GM10266 (cell line): ENCODE measurements at regions not wholly inside any gene's neighbourhood (a gene's known extent, or its start where the extent isn't known, plus 50 kb on each side); places are given as distances from the start of the nearest gene placed in this dataset.

Experiments used
- DNase-seq: peaks from one replicate; pipeline ENCODE4 v3.0.0; 2012; ENCODE audit errors: extremely low spot score
- TF ChIP-seq, protein P1 (sequence below): IDR thresholded peaks from 2 replicates; pipeline ENCODE4 v1.5.1; 2012; ENCODE audit warnings: mild to moderate bottlenecking, low read depth; ENCODE audit not compliant: control insufficient read depth, insufficient read depth; ENCODE audit errors: missing control alignments

DNA sequence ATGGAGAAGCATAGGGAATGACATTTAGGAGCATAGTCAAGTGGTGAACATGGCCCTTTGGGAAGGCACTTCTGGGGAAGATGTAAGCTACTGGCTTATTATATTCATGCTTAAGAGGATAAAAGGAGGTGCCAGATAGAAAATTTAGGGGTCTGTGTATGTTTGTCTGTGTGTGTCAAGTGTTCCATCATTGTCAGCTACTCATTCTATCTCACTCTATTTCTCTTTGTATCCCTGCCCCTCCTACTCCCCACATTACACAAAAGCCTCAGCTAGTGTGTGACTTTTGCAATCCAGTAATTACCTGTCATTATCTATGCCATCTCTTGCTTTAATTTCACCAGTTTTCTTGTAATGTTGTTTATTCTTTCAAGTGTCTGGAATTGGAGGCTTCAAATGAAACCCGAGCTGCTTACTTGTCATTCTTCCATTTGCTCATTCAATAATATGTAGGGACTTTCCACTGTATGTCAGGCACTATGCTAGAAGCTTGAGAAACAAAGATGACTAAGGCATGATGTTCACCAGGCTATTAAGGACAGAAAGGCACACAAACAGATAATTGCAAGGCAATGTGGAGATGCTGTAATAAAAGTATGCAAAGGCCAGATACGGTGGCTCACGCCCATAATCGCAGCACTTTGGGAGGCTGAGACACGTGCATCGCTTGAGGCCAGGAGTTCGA, 229.8 kb upstream of the TEX13C start:
- no peak for DNase-seq
- TF ChIP-seq, protein P1, sequence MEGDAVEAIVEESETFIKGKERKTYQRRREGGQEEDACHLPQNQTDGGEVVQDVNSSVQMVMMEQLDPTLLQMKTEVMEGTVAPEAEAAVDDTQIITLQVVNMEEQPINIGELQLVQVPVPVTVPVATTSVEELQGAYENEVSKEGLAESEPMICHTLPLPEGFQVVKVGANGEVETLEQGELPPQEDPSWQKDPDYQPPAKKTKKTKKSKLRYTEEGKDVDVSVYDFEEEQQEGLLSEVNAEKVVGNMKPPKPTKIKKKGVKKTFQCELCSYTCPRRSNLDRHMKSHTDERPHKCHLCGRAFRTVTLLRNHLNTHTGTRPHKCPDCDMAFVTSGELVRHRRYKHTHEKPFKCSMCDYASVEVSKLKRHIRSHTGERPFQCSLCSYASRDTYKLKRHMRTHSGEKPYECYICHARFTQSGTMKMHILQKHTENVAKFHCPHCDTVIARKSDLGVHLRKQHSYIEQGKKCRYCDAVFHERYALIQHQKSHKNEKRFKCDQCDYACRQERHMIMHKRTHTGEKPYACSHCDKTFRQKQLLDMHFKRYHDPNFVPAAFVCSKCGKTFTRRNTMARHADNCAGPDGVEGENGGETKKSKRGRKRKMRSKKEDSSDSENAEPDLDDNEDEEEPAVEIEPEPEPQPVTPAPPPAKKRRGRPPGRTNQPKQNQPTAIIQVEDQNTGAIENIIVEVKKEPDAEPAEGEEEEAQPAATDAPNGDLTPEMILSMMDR = no peak

DNA sequence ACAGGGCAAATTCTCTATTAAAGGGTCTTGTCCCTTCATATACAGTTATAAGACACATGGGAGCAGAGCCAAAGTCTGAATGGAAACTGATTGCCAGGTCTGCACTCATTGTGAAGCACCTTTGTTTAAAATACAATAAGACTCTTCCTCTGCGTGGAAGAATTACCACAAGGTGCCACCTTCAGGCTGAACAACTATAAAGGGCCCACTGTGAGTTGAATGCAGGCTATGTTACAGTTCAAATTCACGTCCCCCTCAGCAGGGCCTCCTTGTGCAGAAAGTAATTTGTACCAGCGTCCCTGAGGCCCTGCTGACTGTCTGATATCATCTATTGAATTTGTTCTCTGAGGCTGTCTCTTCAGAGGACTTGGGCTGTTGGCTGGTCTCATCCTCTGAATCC, 225.8 kb upstream of the TEX13C start:
- DNase-seq = no peak
- TF ChIP-seq, protein P1 = no peak

DNA sequence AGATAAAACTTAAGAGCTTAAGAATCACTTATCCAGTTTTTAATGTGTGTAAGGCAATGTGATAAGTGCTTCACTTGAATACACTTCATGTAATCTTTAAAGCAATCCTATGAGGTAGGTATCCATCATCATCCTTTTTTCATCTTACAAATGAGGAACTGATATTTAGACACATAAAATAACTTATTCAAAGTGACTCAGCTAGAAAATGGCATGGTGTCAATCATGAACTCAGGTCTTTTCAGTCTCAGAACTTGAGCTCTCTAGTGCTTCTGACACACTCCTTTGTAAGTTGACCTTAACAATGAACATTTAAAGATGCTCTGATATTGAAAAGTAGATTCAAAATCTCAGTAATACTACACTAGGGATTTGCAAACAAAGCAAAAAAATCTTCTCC, 224.8 kb upstream of the TEX13C start:
- TF ChIP-seq, protein P1 = no peak
- no peak for DNase-seq

DNA sequence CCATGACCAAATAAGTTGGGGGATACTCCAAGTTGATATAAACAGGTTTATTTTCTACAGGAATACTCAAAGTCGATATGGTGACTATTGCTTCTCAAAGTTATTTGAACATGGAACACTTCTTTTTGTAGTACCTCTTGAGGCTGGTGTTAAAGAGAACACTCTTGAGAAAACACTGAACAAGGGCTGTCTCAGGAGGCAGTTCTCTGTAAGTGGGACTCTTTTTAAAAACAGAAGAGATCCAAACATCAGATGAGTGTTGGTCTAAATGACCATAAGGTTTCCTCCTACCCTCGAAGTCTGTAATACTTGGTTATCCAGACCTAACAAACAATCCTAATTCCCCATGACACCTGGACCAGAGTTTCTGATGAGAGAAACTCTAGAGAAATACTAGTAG, 223.2 kb upstream of the TEX13C start:
- DNase-seq = no peak
- TF ChIP-seq, protein P1 = no peak

DNA sequence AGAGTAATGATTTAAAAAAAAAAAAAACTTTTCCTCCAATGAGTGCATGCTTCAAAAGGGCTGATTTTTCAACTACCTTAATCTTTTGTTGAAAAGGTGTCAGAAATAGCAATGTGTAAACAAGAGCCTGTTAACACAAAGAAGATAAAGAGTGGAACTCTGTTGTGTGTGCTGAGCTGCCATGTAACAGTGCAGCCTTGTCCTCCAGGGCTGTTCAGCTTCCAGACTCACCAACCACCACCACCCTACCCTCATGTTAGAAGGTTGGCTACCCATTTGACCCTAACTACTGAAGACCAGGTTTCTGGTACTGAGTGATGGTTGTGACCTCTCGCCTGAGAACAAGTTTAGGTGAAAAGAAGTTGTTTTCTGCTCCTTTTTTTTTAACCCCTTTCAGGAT, 222.8 kb upstream of the TEX13C start:
- no peak for DNase-seq
- TF ChIP-seq, protein P1 = no peak

DNA sequence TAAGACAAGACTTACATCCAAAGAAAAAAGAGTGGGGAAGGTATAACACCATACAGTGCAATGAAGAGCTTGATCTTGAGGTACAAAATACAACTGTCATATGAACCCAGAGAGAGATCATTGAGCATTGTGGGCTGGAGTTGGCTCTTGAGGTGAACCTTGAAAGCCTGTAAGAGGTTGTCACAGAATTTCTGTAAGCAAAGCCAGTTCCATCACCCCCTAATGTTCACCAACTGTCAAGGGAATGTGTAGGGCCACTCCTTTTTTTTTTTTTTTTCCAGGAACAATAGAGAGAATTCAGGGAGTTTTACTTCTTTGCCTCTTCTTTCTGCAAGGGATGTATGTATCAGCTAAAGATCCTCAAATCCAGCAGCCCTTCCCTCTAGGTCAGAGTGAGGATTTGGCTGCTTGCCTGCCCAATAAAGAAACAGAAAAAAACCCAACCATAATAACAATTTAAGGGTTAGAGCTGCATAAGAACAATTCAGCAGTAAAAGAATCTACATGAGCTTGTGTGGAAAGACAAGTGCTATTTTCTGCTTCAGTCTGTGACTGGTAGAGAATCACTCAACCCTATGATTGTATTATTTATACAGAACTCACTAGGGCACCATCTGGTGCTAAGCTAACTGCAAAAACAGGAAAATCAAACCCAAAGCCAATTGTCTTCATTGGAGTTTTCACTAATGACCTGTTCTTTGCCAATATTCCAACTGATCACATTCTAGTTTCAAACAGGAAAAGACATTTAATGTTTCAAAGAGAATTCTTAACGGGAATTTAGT, 217.5 kb upstream of the TEX13C start:
- TF ChIP-seq, protein P1 = no peak
- no peak for DNase-seq

DNA sequence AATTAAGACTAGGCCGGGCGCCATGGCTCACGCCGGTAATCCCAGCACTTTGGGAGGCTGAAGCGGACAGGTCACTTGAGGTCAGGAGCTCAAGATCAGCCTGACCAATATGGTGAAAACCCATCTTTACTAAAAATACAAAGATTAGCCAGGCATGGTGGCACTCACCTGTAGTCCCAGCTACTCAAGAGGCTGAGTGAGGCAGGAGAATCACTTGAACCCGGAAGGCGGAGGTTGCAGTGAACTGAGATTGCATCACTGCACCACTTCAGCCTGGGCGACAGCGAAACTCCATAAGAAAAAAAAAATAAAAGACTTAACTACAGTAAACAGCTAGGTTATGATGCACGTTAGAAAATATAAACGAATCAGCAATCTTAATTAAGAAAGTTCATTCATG, 216.0 kb upstream of the TEX13C start:
- DNase-seq = no peak
- TF ChIP-seq, protein P1 = no peak
